Panc1 (cell line): ENCODE measurements at regions not wholly inside any gene's neighbourhood (a gene's known extent, or its start where the extent isn't known, plus 50 kb on each side); places are given as distances from the start of the nearest gene placed in this dataset.

Experiments used
- ATAC-seq: fragments of 200-7000 bp; cut with Tn5 transposase; 2 replicates; pipeline ENCODE4 v1.9.1; 2020; ENCODE audit warnings: mild to moderate bottlenecking, moderate library complexity
- BruUV-seq: library from RNA; stranded (reverse); fragments of 400-500 nt; replicated peaks from 2 replicates; lab custom pipeline; 2021; lab: Mats Ljungman, UMichigan
- CTCF ChIA-PET: fragments of 300-600 bp; sonication (Branson Sonifier 250); formaldehyde crosslinking; loops from one replicate; lab custom pipeline; 2022; ENCODE audit warnings: antibody characterized with exemption; lab: Charles Lee
- POLR2A ChIA-PET: fragments of 300-600 bp; sonication (Branson Sonifier 250); formaldehyde crosslinking; loops from one replicate; lab custom pipeline; 2022; ENCODE audit warnings: antibody characterized with exemption; lab: Charles Lee
- DNase-seq: peaks from one replicate; pipeline ENCODE4 v3.0.0-alpha.2; 2010; ENCODE audit warnings: low read depth, low spot score
- H3K27ac ChIP-seq: 2 replicates; pipeline ENCODE4 v1.5.1; 2011; ENCODE audit warnings: mild to moderate bottlenecking, low read length, inconsistent platforms
- H3K27me3 ChIP-seq: fragments of 200-500 bp; sonication (Bioruptor generic); 2 replicates; pipeline ENCODE4 v1.6.0; 2014; ENCODE audit warnings: low read length, inconsistent platforms; ENCODE audit not compliant: control insufficient read depth, insufficient read depth
- H3K36me3 ChIP-seq: fragments of 200-500 bp; sonication (Bioruptor generic); 2 replicates; pipeline ENCODE4 v1.5.1; 2014; ENCODE audit warnings: inconsistent platforms, mild to moderate bottlenecking, low read length, moderate library complexity; ENCODE audit not compliant: control insufficient read depth, insufficient read depth
- H3K4me1 ChIP-seq: 2 replicates; pipeline ENCODE4 v1.5.1; 2011; ENCODE audit warnings: inconsistent platforms, mild to moderate bottlenecking, low read length, moderate library complexity; ENCODE audit not compliant: control insufficient read depth, insufficient read depth
- H3K4me3 ChIP-seq, 2 experiments: 2 replicates each; pipeline ENCODE4 v1.5.1; 2011 to 2012; ENCODE audit warnings: low read depth in 2 of 2, low read length in 2 of 2, mild to moderate bottlenecking in 2 of 2, inconsistent platforms in 1 of 2, moderate library complexity in 1 of 2
- H3K9me3 ChIP-seq: fragments of 200-500 bp; sonication (Bioruptor generic); 2 replicates; pipeline ENCODE4 v1.5.1; 2014; ENCODE audit warnings: low read depth, mild to moderate bottlenecking, inconsistent platforms, low read length, moderate library complexity; ENCODE audit not compliant: control insufficient read depth, insufficient read depth
- POLR2AphosphoS5 ChIP-seq: IDR thresholded peaks from 2 replicates; pipeline ENCODE4 v1.6.1; 2012; ENCODE audit warnings: mild to moderate bottlenecking, low read depth, low read length, moderate library complexity
- SIN3A ChIP-seq: IDR thresholded peaks from 2 replicates; pipeline ENCODE4 v1.6.1; 2012; ENCODE audit warnings: low read depth, mild to moderate bottlenecking, low read length, moderate library complexity, borderline replicate concordance; ENCODE audit not compliant: insufficient read depth
- TCF7L2 ChIP-seq: IDR thresholded peaks from 2 replicates; pipeline ENCODE4 v1.6.1; 2011; ENCODE audit warnings: mild to moderate bottlenecking, low read depth, low read length, inconsistent platforms
- in situ Hi-C: cut with HindIII; loops from 2 replicates; pipeline ENCODE4 v1.10.0; 2016; ENCODE audit warnings: low sequenced_read_pairs, low pct_unique_long_range_greater_than_20kb
- intact Hi-C: fragments of 100-400 bp; cut with micrococcal nuclease; formaldehyde crosslinking; loops from one replicate; pipeline ENCODE4 v1.10.0; 2022; ENCODE audit not compliant: unreplicated experiment
- TF ChIP-seq, protein P1 (sequence below): fragments of 450-650 bp; IDR thresholded peaks from 2 replicates; pipeline ENCODE4 v1.5.1; 2017; ENCODE audit warnings: mild to moderate bottlenecking
- TF ChIP-seq, protein P2 (sequence below), 2 experiments: IDR thresholded peaks; 2 replicates each; pipeline ENCODE4 v1.6.1; 2011 to 2012; ENCODE audit warnings: low read depth in 2 of 2, control low read depth in 1 of 2, low read length in 1 of 2, mild to moderate bottlenecking in 1 of 2, moderate library complexity in 1 of 2; ENCODE audit not compliant: insufficient read depth in 1 of 2

- no peak for DNase-seq
- no peak overlapping the region for H3K27ac ChIP-seq
- ChIA-PET CTCF (no interaction called here), POLR2A (no interaction called here)
- TF ChIP-seq, protein P1, sequence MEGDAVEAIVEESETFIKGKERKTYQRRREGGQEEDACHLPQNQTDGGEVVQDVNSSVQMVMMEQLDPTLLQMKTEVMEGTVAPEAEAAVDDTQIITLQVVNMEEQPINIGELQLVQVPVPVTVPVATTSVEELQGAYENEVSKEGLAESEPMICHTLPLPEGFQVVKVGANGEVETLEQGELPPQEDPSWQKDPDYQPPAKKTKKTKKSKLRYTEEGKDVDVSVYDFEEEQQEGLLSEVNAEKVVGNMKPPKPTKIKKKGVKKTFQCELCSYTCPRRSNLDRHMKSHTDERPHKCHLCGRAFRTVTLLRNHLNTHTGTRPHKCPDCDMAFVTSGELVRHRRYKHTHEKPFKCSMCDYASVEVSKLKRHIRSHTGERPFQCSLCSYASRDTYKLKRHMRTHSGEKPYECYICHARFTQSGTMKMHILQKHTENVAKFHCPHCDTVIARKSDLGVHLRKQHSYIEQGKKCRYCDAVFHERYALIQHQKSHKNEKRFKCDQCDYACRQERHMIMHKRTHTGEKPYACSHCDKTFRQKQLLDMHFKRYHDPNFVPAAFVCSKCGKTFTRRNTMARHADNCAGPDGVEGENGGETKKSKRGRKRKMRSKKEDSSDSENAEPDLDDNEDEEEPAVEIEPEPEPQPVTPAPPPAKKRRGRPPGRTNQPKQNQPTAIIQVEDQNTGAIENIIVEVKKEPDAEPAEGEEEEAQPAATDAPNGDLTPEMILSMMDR = no peak
- TF ChIP-seq TCF7L2 = no peak
- TF ChIP-seq SIN3A = no peak
- TF ChIP-seq POLR2AphosphoS5 = no peak
- TF ChIP-seq, protein P2, sequence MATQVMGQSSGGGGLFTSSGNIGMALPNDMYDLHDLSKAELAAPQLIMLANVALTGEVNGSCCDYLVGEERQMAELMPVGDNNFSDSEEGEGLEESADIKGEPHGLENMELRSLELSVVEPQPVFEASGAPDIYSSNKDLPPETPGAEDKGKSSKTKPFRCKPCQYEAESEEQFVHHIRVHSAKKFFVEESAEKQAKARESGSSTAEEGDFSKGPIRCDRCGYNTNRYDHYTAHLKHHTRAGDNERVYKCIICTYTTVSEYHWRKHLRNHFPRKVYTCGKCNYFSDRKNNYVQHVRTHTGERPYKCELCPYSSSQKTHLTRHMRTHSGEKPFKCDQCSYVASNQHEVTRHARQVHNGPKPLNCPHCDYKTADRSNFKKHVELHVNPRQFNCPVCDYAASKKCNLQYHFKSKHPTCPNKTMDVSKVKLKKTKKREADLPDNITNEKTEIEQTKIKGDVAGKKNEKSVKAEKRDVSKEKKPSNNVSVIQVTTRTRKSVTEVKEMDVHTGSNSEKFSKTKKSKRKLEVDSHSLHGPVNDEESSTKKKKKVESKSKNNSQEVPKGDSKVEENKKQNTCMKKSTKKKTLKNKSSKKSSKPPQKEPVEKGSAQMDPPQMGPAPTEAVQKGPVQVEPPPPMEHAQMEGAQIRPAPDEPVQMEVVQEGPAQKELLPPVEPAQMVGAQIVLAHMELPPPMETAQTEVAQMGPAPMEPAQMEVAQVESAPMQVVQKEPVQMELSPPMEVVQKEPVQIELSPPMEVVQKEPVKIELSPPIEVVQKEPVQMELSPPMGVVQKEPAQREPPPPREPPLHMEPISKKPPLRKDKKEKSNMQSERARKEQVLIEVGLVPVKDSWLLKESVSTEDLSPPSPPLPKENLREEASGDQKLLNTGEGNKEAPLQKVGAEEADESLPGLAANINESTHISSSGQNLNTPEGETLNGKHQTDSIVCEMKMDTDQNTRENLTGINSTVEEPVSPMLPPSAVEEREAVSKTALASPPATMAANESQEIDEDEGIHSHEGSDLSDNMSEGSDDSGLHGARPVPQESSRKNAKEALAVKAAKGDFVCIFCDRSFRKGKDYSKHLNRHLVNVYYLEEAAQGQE (IDR thresholded peaks at IDR 0.05; ENCODE audit: insufficient read depth in 1 of 2, low read depth in 2 of 2, low read length in 1 of 2) = no peak
- no TSS peak for BruUV-seq
- H3K36me3 ChIP-seq = no peaks in the 10 kb centered on the region
- no peak overlapping the region for H3K4me3 ChIP-seq
- H3K4me1 ChIP-seq = no peaks in the 10 kb centered on the region
- in situ Hi-C loops = no loop called here
- no peaks in the 10 kb centered on the region for H3K9me3 ChIP-seq
- intact Hi-C loops = no loop called here
- no peak for ATAC-seq
- no peaks in the 10 kb centered on the region for H3K27me3 ChIP-seq
These were observed 323.0 kb downstream of the C16orf95 start for GRCh38 chr16:86994215-86994614.

DNA sequence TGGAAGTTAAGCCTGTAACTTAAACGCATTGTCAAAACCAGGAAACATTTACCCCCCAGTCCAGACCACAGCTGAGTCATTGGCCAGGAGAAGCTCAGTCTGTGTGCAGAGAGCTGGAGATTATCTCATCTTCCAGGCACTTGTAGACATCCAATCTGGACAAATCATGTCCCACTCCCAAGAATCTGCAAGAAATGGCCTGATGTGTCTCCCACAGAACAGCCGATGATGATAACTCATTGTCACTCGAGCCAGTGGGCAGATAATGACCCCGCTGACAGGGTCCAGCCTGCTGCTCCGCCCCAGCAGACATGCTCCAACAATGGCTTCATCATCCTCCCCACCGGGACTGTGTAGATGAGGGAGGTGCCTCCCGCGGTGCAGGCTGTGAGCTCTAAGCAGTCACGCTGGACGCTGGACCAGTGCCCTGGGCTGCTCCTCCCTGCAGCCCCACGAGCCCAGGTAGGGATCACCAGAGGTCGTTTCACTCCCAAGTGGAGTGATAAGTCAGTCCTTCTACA lies 322.5 kb downstream of the C16orf95 start:
- CTCF ChIA-PET = no interaction called here
- Histone ChIP-seq H3K36me3 (no peaks in the 10 kb centered on the region), H3K27ac (no peak overlapping the region), H3K27me3 (no peaks in the 10 kb centered on the region), H3K4me3 (no peak overlapping the region), H3K4me1 (no peaks in the 10 kb centered on the region), H3K9me3 (no peaks in the 10 kb centered on the region)
- no TSS peak for BruUV-seq
- DNase-seq (no peak), ATAC-seq (no peak)
- in situ Hi-C loops = no loop called here
- TF ChIP-seq TCF7L2 (no peak), SIN3A (no peak), POLR2AphosphoS5 (no peak)
- TF ChIP-seq, protein P1 = no peak
- TF ChIP-seq, protein P2 (IDR thresholded peaks at IDR 0.05; ENCODE audit: insufficient read depth in 1 of 2, low read depth in 2 of 2, low read length in 1 of 2) = no peak
- POLR2A ChIA-PET = no interaction called here
- intact Hi-C loops = no loop called here
